HEK293T (cell line): ENCODE measurements at regions not wholly inside any gene's neighbourhood (a gene's known extent, or its start where the extent isn't known, plus 50 kb on each side); places are given as distances from the start of the nearest gene placed in this dataset.

Experiments used
- CTCF ChIA-PET: fragments of 350-600 bp; formaldehyde crosslinking; extraction: SDS; loops from one replicate; lab custom pipeline; 2021; ENCODE audit warnings: antibody characterized with exemption, inconsistent platforms; lab: Yijun Ruan, JAX
- POLR2A ChIA-PET: fragments of 350-600 bp; formaldehyde crosslinking; extraction: SDS; loops from one replicate; lab custom pipeline; 2020; ENCODE audit warnings: antibody characterized with exemption, inconsistent platforms; lab: Yijun Ruan, JAX
- DNase-seq: peaks from one replicate; pipeline ENCODE4 v3.0.0; 2012; ENCODE audit warnings: mixed read lengths; ENCODE audit errors: extremely low spot score
- ARNT ChIP-seq: fragments of 450-650 bp; IDR thresholded peaks from 2 replicates; pipeline ENCODE4 v1.6.1; 2017; ENCODE audit warnings: mild to moderate bottlenecking
- BHLHE40 ChIP-seq: fragments of 450-650 bp; IDR thresholded peaks from 2 replicates; pipeline ENCODE4 v1.6.1; 2016; ENCODE audit warnings: mild to moderate bottlenecking, moderate library complexity, borderline replicate concordance
- CTBP1 ChIP-seq: fragments of 450-650 bp; IDR thresholded peaks from 2 replicates; pipeline ENCODE4 v1.6.1; 2016; ENCODE audit warnings: borderline replicate concordance
- ELF4 ChIP-seq: fragments of 450-650 bp; IDR thresholded peaks from 2 replicates; pipeline ENCODE4 v1.6.1; 2017; ENCODE audit warnings: antibody characterized with exemption
- FOXA1 ChIP-seq: fragments of 450-650 bp; IDR thresholded peaks from 2 replicates; pipeline ENCODE4 v1.6.1; 2016; ENCODE audit warnings: mild to moderate bottlenecking
- FOXK2 ChIP-seq: fragments of 450-650 bp; IDR thresholded peaks from 2 replicates; pipeline ENCODE4 v1.6.1; 2016; ENCODE audit warnings: mild to moderate bottlenecking
- FOXM1 ChIP-seq: fragments of 450-650 bp; IDR thresholded peaks from 2 replicates; pipeline ENCODE4 v1.6.1; 2017; ENCODE audit warnings: mild to moderate bottlenecking, borderline replicate concordance
- HDGF ChIP-seq: fragments of 450-650 bp; IDR thresholded peaks from 2 replicates; pipeline ENCODE4 v1.6.1; 2017; ENCODE audit warnings: antibody characterized with exemption, borderline replicate concordance
- L3MBTL2 ChIP-seq: fragments of 450-650 bp; conservative IDR thresholded peaks from 2 replicates; pipeline ENCODE4 v1.6.1; 2016; ENCODE audit warnings: mild to moderate bottlenecking
- LEF1 ChIP-seq: fragments of 450-650 bp; IDR thresholded peaks from 2 replicates; pipeline ENCODE4 v1.6.1; 2017; ENCODE audit warnings: mild to moderate bottlenecking, borderline replicate concordance
- NFRKB ChIP-seq: fragments of 450-650 bp; IDR thresholded peaks from 2 replicates; pipeline ENCODE4 v1.6.1; 2016; ENCODE audit warnings: mild to moderate bottlenecking, moderate library complexity
- PKNOX1 ChIP-seq: fragments of 450-650 bp; IDR thresholded peaks from 2 replicates; pipeline ENCODE4 v1.6.1; 2016
- SP1 ChIP-seq: fragments of 450-650 bp; IDR thresholded peaks from 2 replicates; pipeline ENCODE4 v1.6.1; 2017
- SUZ12 ChIP-seq: fragments of 450-650 bp; IDR thresholded peaks from 2 replicates; pipeline ENCODE4 v1.6.1; 2016; ENCODE audit warnings: mild to moderate bottlenecking
- TARDBP ChIP-seq: fragments of 450-650 bp; IDR thresholded peaks from 2 replicates; pipeline ENCODE4 v1.6.1; 2016
- ZNF384 ChIP-seq: fragments of 450-650 bp; IDR thresholded peaks from 2 replicates; pipeline ENCODE4 v1.6.1; 2016

GRCh38 chr4:57443787-57444186, 333.6 kb upstream of the IGFBP7 start:
- POLR2A ChIA-PET, result no interaction called here
- no peak for DNase-seq
- CTCF ChIA-PET, result no interaction called here
- no peak for TF ChIP-seq ZNF384
- TF ChIP-seq ARNT, result no peak
- TF ChIP-seq SP1, result no peak
- TF ChIP-seq ELF4, result no peak
- no peak for TF ChIP-seq FOXK2
- TF ChIP-seq L3MBTL2, result no peak
- TF ChIP-seq HDGF, result no peak
- TF ChIP-seq FOXA1, result no peak

GRCh38 chr4:57443308-57443707, 333.1 kb upstream of the IGFBP7 start:
- ChIA-PET POLR2A (no interaction called here), CTCF (no interaction called here)
- DNase-seq, result no peak
- no peak for TF ChIP-seq ELF4
- TF ChIP-seq PKNOX1, result no peak
- no peak for TF ChIP-seq L3MBTL2
- TF ChIP-seq NFRKB, result no peak
- TF ChIP-seq LEF1, result no peak
- TF ChIP-seq SP1, result no peak
- TF ChIP-seq FOXA1, result no peak
- no peak for TF ChIP-seq BHLHE40
- TF ChIP-seq FOXK2, result no peak
- TF ChIP-seq SUZ12, result no peak
- no peak for TF ChIP-seq ZNF384
- no peak for TF ChIP-seq FOXM1
- TF ChIP-seq CTBP1, result no peak
- TF ChIP-seq TARDBP, result no peak
- no peak for TF ChIP-seq ARNT

- DNase-seq, result peak; percentile 58
- TF ChIP-seq L3MBTL2 (no peak), FOXK2 (no peak), SP1 (no peak), LEF1 (no peak), BHLHE40 (no peak), ZNF384 (no peak), NFRKB (no peak), PKNOX1 (no peak), ELF4 (no peak), CTBP1 (no peak), SUZ12 (no peak), TARDBP (no peak), FOXM1 (no peak), HDGF (no peak), ARNT (no peak), FOXA1 (no peak)
- ChIA-PET CTCF (interaction anchor here (0.6 kb wide), 1 partner anchor 263 kb away, joined by 3 read pairs; no protein-coding TSS in a partner anchor), POLR2A (no interaction called here)
Observed at GRCh38 chr4:57442831-57443291, 332.7 kb upstream of the IGFBP7 start.

GRCh38 chr4:57442241-57442640, 332.1 kb upstream of the IGFBP7 start:
- no peak for TF ChIP-seq CTBP1
- no peak for TF ChIP-seq SP1
- no peak for TF ChIP-seq SUZ12
- no peak for TF ChIP-seq HDGF
- no peak for TF ChIP-seq ARNT
- no peak for TF ChIP-seq TARDBP
- TF ChIP-seq FOXM1, result no peak
- TF ChIP-seq NFRKB, result no peak
- TF ChIP-seq ELF4, result no peak
- no peak for TF ChIP-seq FOXA1
- no peak for TF ChIP-seq BHLHE40
- TF ChIP-seq ZNF384, result no peak
- no peak for TF ChIP-seq LEF1
- no peak for TF ChIP-seq PKNOX1
- no peak for TF ChIP-seq L3MBTL2
- POLR2A ChIA-PET, result no interaction called here
- CTCF ChIA-PET, result interaction anchor here (0.6 to 1.7 kb wide), 2 partner anchors 264 to 278 kb away, joined by 3 to 10 read pairs; no protein-coding TSS in a partner anchor
- DNase-seq, result no peak

- no peak for DNase-seq
- CTCF ChIA-PET, result interaction anchor here (0.6 kb wide), 1 partner anchor 478 kb away, joined by 6 read pairs; no protein-coding TSS in a partner anchor
- TF ChIP-seq SP1 (no peak), L3MBTL2 (no peak), HDGF (no peak), TARDBP (no peak), ARNT (no peak), FOXK2 (no peak), BHLHE40 (no peak), ELF4 (no peak), CTBP1 (no peak), FOXM1 (no peak), ZNF384 (no peak), PKNOX1 (no peak), FOXA1 (no peak)
- POLR2A ChIA-PET, result no interaction called here
Observed at GRCh38 chr4:57437649-57438048, 327.5 kb upstream of the IGFBP7 start.
